ENCODE measurements at regions not wholly inside any gene's neighbourhood (a gene's known extent, or its start where the extent isn't known, plus 50 kb on each side); places are given as distances from the start of the nearest gene placed in this dataset.

DNA sequence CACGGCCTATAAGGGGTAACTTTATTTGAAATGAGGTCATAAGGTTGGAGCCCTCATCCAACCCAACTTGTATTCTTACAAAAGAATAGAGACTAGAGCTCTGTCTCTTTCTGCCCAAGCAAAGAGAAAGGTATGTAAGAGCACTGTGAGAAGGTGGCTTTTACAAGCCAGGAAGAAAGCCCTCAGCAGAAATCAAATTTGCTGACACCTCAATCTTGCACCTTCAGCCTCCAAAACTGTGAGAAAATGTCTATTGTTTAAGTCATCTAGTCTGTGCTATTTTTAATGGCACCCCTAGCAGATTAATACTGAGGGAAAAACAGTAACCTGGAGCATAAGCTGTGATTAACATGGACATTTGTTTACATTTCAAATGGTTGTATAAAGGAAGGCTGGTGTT, 860.7 kb downstream of the PCDH7 start:
- H3K9ac ChIP-seq (ENCODE audit: low read depth, low read length): no peak overlapping the region
- no peaks in the 10 kb centered on the region for H3K4me1 ChIP-seq (ENCODE audit: control insufficient read depth, insufficient read depth, low read length)
- H3K27me3 ChIP-seq (ENCODE audit: control insufficient read depth, insufficient read depth, low read length): no peaks in the 10 kb centered on the region
- no peak overlapping the region for H3K4me3 ChIP-seq (ENCODE audit: low read depth, low read length)
- H3K9me3 ChIP-seq (ENCODE audit: control insufficient read depth, insufficient read depth, low read length): no peaks in the 10 kb centered on the region
- H3K36me3 ChIP-seq (ENCODE audit: control insufficient read depth, insufficient read depth, low read length): no peaks in the 10 kb centered on the region

DNA sequence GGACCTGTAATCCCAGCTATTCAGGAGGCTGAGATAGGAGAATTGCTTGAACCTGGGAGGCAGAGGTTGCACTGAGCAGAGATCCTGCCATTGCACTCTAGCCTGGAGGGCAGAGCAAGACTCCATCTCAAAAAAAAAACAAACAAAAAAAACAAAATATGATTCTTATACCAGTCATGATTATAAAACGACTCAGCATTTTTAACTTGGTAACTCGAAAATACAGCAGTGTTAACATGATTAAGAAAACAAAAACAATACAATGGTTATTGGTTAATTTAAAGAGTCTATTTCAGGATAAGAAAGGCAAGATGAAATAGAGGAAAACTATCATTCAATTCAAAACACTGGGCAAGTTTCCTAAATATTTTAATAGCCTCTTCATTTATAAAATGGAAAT, 865.3 kb downstream of the PCDH7 start:
- H3K27me3 ChIP-seq (ENCODE audit: control insufficient read depth, insufficient read depth, low read length): no peaks in the 10 kb centered on the region
- no peak overlapping the region for H3K4me3 ChIP-seq (ENCODE audit: low read depth, low read length)
- H3K9me3 ChIP-seq (ENCODE audit: control insufficient read depth, insufficient read depth, low read length): no peaks in the 10 kb centered on the region
- no peak overlapping the region for H3K9ac ChIP-seq (ENCODE audit: low read depth, low read length)
- no peaks in the 10 kb centered on the region for H3K4me1 ChIP-seq (ENCODE audit: control insufficient read depth, insufficient read depth, low read length)
- no peaks in the 10 kb centered on the region for H3K36me3 ChIP-seq (ENCODE audit: control insufficient read depth, insufficient read depth, low read length)

DNA sequence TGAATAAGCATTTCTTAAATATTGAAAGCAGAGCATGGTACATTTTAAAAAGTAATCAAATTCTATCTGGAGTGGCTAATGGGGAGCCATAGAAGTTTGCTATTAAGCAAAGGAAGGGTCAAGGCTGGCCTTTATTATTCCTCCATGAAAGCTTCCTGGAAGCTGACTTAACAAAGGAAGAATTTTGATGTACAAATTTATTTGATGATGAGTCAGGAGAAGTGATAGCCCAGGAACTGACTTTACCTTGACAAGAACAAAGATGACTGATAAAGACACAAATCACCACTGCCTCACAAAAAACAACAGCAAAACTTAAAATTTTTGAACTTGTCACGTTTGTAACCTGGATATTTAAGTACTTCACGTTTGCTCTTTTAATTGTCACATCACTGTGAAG, 872.1 kb downstream of the PCDH7 start:
- Histone ChIP-seq H3K9me3 (ENCODE audit: control insufficient read depth, insufficient read depth, low read length) (no peaks in the 10 kb centered on the region), H3K9ac (ENCODE audit: low read depth, low read length) (no peak overlapping the region), H3K4me3 (ENCODE audit: low read depth, low read length) (no peak overlapping the region), H3K27me3 (ENCODE audit: control insufficient read depth, insufficient read depth, low read length) (no peaks in the 10 kb centered on the region), H3K36me3 (ENCODE audit: control insufficient read depth, insufficient read depth, low read length) (no peaks in the 10 kb centered on the region), H3K4me1 (ENCODE audit: control insufficient read depth, insufficient read depth, low read length) (no peaks in the 10 kb centered on the region)

DNA sequence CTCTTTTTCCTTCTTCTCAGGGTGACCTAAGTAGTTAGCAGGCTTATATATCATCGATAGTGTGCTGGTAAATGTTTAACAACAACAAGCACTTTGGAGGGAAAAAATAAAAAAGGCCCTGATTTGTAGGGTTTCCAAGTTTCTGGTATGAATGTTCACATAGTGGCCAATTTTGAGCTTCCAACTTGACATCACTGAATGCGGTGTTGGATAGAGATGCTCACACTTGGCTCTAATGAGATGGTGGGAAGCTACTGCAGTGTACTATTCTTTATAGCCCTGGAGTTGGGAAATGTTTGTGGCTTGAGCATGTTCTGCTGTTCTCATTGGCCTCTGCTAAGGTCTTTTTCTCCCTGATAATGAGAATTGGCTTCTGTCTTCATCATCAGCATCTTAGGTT, 875.3 kb downstream of the PCDH7 start:
- no peaks in the 10 kb centered on the region for H3K9me3 ChIP-seq (ENCODE audit: control insufficient read depth, insufficient read depth, low read length)
- H3K27me3 ChIP-seq (ENCODE audit: control insufficient read depth, insufficient read depth, low read length): no peaks in the 10 kb centered on the region
- no peaks in the 10 kb centered on the region for H3K4me1 ChIP-seq (ENCODE audit: control insufficient read depth, insufficient read depth, low read length)
- H3K9ac ChIP-seq (ENCODE audit: low read depth, low read length): no peak overlapping the region
- H3K4me3 ChIP-seq (ENCODE audit: low read depth, low read length): no peak overlapping the region
- H3K36me3 ChIP-seq (ENCODE audit: control insufficient read depth, insufficient read depth, low read length): no peaks in the 10 kb centered on the region

DNA sequence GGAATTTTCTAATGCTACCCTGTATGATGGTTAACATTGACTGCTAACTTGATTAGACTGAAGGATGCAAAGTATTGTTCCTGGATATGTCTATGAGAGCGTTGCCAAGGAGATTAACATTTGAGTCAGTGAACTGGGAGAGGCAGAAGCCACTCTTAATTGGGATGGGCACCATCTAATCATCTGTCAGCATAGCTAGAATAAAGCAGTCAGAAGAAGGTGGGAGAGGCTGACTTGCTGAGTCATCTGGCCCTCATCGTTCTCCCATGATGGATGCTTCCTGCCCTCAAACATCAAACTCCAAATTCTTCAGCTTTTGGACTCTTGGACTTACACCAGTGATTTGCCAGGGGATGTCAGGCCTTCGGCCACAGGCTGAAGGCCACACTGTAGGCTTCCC, 878.5 kb downstream of the PCDH7 start:
- no peaks in the 10 kb centered on the region for H3K36me3 ChIP-seq (ENCODE audit: control insufficient read depth, insufficient read depth, low read length)
- H3K9me3 ChIP-seq (ENCODE audit: control insufficient read depth, insufficient read depth, low read length): no peaks in the 10 kb centered on the region
- no peaks in the 10 kb centered on the region for H3K4me1 ChIP-seq (ENCODE audit: control insufficient read depth, insufficient read depth, low read length)
- no peak overlapping the region for H3K4me3 ChIP-seq (ENCODE audit: low read depth, low read length)
- H3K27me3 ChIP-seq (ENCODE audit: control insufficient read depth, insufficient read depth, low read length): no peaks in the 10 kb centered on the region
- no peak overlapping the region for H3K9ac ChIP-seq (ENCODE audit: low read depth, low read length)

DNA sequence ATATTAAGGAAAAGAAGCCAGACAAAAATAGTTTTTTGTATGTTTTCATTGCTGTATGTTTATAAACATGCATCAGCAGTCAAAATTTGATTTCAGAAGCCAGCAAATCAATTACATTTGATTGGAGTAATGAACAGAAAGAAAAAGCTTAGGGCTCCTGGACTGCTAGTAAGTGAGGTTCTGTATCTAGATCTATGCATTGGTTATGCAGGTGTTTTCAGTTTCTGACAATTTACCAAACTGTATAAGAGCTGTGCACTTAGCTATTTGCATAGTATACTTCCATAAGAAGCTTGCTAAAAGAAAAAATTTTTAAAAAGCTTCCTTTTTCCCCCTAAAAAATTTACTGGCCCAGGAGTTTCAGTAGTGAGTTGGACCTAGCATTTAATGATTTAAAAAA, 881.6 kb downstream of the PCDH7 start:
- H3K4me1 ChIP-seq (ENCODE audit: control insufficient read depth, insufficient read depth, low read length): no peaks in the 10 kb centered on the region
- no peak overlapping the region for H3K4me3 ChIP-seq (ENCODE audit: low read depth, low read length)
- no peak overlapping the region for H3K9ac ChIP-seq (ENCODE audit: low read depth, low read length)
- H3K36me3 ChIP-seq (ENCODE audit: control insufficient read depth, insufficient read depth, low read length): no peaks in the 10 kb centered on the region
- no peaks in the 10 kb centered on the region for H3K9me3 ChIP-seq (ENCODE audit: control insufficient read depth, insufficient read depth, low read length)
- no peaks in the 10 kb centered on the region for H3K27me3 ChIP-seq (ENCODE audit: control insufficient read depth, insufficient read depth, low read length)

DNA sequence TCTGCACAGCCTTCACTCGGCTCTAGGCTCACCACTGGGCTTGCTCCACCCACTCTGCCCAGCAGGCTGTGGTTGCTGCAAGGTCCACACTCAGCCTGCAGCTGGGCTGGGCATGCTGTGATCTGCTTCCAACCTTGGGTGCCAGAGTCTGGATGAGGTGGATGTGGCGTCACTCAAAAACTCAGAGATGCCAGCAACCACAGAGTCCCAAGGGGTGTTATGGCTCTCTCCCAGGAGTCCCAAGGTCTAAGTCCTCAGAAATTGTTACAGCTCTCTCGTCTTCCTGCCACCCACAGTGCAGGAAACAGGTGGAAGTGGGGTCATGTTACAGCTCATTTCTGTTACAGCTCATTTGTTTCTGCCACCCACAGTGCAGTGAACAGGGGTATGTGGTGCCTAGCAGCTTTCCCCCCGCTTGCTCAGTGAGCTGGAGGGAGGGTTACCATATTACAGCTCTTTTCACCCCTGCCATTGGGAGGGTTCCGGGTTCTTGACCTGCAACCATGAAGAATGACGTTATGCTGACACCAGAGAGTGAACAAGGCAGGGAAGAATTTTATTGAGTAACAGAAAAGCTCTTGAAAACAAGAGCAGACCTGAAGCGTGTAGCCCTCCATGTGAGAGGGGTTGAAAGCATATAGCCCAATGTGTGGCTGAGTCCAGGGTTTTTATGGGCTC, 893.9 kb downstream of the PCDH7 start:
- H3K4me3 ChIP-seq (ENCODE audit: low read depth, low read length): no peak overlapping the region
- no peaks in the 10 kb centered on the region for H3K36me3 ChIP-seq (ENCODE audit: control insufficient read depth, insufficient read depth, low read length)
- H3K9ac ChIP-seq (ENCODE audit: low read depth, low read length): no peak overlapping the region
- no peaks in the 10 kb centered on the region for H3K27me3 ChIP-seq (ENCODE audit: control insufficient read depth, insufficient read depth, low read length)
- H3K4me1 ChIP-seq (ENCODE audit: control insufficient read depth, insufficient read depth, low read length): no peaks in the 10 kb centered on the region
- no peaks in the 10 kb centered on the region for H3K9me3 ChIP-seq (ENCODE audit: control insufficient read depth, insufficient read depth, low read length)

DNA sequence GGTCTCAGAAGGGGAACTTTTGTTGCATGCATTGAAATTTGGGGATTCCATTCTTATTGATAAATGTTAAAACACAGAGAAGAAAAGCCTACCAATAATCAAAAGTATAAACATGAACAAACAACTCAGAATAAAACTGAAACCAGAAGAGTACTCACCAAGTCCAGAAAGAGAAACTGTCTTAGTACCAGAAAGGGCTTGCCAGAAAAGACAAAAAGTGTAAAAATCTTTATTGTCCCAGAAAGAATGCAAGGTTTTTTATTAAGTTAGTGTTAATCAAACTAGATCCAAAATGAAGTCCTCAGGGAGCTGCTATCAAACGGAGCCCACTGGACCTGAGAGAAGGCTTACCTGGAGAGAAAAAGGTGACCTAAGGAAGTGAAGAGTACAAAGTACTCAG, 897.5 kb downstream of the PCDH7 start:
- no peaks in the 10 kb centered on the region for H3K27me3 ChIP-seq (ENCODE audit: control insufficient read depth, insufficient read depth, low read length)
- no peaks in the 10 kb centered on the region for H3K9me3 ChIP-seq (ENCODE audit: control insufficient read depth, insufficient read depth, low read length)
- H3K4me3 ChIP-seq (ENCODE audit: low read depth, low read length): no peak overlapping the region
- H3K4me1 ChIP-seq (ENCODE audit: control insufficient read depth, insufficient read depth, low read length): no peaks in the 10 kb centered on the region
- no peak overlapping the region for H3K9ac ChIP-seq (ENCODE audit: low read depth, low read length)
- no peaks in the 10 kb centered on the region for H3K36me3 ChIP-seq (ENCODE audit: control insufficient read depth, insufficient read depth, low read length)

DNA sequence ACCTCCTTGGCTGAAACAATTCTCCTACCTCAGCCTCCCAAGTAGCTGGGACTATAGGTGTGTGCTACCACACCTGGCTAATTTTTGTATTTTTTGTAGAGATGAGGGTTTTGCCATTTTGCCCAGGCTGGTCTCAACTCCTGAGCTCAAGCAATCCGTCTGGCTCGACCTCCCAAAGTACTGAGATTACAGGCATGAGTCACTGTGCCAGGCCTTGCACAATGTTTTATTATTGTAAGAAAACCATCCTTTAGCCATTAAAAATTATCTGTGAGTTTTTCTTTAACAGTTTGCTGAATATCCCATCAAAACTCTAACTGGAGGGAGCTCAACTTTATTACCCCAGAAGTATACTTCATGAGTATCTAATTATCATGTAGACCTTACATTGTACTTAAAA, 900.3 kb downstream of the PCDH7 start:
- no peak overlapping the region for H3K9ac ChIP-seq (ENCODE audit: low read depth, low read length)
- H3K4me1 ChIP-seq (ENCODE audit: control insufficient read depth, insufficient read depth, low read length): no peaks in the 10 kb centered on the region
- H3K9me3 ChIP-seq (ENCODE audit: control insufficient read depth, insufficient read depth, low read length): no peaks in the 10 kb centered on the region
- H3K27me3 ChIP-seq (ENCODE audit: control insufficient read depth, insufficient read depth, low read length): no peaks in the 10 kb centered on the region
- H3K4me3 ChIP-seq (ENCODE audit: low read depth, low read length): no peak overlapping the region
- H3K36me3 ChIP-seq (ENCODE audit: control insufficient read depth, insufficient read depth, low read length): no peaks in the 10 kb centered on the region

DNA sequence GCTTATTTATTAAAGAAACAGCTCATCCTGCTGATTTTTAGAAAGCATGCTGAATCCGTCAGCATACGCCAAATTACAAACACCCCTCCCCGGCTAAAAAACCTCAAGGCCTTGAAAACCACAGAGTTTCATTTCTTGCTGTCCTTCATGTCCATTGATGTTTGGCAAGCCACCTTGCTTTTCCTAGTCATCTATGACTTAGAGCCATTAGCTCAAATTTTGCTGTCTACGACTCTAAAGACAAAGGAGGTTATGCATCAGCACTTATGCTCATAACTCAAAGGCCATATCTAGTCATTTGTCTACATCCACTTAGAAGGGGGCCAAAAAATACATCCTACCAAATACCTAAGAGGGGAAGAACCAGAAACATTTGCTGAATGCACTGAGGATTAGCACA, 925.1 kb downstream of the PCDH7 start:
- Histone ChIP-seq H3K4me3 (ENCODE audit: low read depth, low read length) (no peak overlapping the region), H3K36me3 (ENCODE audit: control insufficient read depth, insufficient read depth, low read length) (no peaks in the 10 kb centered on the region), H3K9ac (ENCODE audit: low read depth, low read length) (no peak overlapping the region), H3K9me3 (ENCODE audit: control insufficient read depth, insufficient read depth, low read length) (no peaks in the 10 kb centered on the region), H3K4me1 (ENCODE audit: control insufficient read depth, insufficient read depth, low read length) (no peaks in the 10 kb centered on the region), H3K27me3 (ENCODE audit: control insufficient read depth, insufficient read depth, low read length) (no peaks in the 10 kb centered on the region)

DNA sequence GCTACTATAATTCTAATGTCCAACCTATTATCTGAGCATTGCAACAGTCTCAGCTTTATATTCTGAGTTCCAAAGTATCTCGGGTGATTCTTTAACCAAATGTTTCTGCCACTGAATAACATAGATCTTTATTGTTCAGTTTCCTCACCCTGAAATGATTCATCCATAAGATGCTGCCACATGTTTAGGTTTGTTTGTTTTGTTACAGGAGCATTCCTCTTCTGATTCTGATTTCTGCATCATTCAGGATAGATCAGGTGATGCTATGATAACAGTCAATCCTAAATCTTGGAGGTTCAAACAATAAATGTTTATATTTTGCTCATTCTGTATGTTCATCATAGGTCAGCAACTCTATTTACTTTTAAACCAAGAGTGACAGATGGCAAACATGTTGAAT, 927.6 kb downstream of the PCDH7 start:
- no peaks in the 10 kb centered on the region for H3K27me3 ChIP-seq (ENCODE audit: control insufficient read depth, insufficient read depth, low read length)
- no peak overlapping the region for H3K4me3 ChIP-seq (ENCODE audit: low read depth, low read length)
- no peaks in the 10 kb centered on the region for H3K4me1 ChIP-seq (ENCODE audit: control insufficient read depth, insufficient read depth, low read length)
- no peak overlapping the region for H3K9ac ChIP-seq (ENCODE audit: low read depth, low read length)
- no peaks in the 10 kb centered on the region for H3K36me3 ChIP-seq (ENCODE audit: control insufficient read depth, insufficient read depth, low read length)
- no peaks in the 10 kb centered on the region for H3K9me3 ChIP-seq (ENCODE audit: control insufficient read depth, insufficient read depth, low read length)

DNA sequence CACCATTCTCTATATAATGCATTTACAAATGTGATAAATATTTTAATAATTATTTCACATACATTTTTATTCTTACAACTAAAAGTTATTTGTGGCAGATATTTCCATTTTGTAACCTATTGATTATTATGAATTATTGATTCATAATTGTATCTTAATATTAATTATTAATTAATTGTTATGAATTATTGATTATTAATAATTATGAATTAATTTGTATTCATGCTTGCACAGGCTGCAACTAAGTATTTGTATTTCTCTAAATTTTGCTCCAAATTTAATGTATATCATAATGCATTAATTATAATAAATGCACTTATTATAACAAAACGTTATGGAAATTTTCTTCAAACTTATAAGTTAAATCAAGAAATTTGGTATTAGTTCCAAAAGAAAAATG, 929.7 kb downstream of the PCDH7 start:
- Histone ChIP-seq H3K27me3 (ENCODE audit: control insufficient read depth, insufficient read depth, low read length) (no peaks in the 10 kb centered on the region), H3K9ac (ENCODE audit: low read depth, low read length) (no peak overlapping the region), H3K9me3 (ENCODE audit: control insufficient read depth, insufficient read depth, low read length) (no peaks in the 10 kb centered on the region), H3K4me1 (ENCODE audit: control insufficient read depth, insufficient read depth, low read length) (no peaks in the 10 kb centered on the region), H3K36me3 (ENCODE audit: control insufficient read depth, insufficient read depth, low read length) (no peaks in the 10 kb centered on the region), H3K4me3 (ENCODE audit: low read depth, low read length) (no peak overlapping the region)
